ENCODE measurements at regions not wholly inside any gene's neighbourhood (a gene's known extent, or its start where the extent isn't known, plus 50 kb on each side); places are given as distances from the start of the nearest gene placed in this dataset.

DNA sequence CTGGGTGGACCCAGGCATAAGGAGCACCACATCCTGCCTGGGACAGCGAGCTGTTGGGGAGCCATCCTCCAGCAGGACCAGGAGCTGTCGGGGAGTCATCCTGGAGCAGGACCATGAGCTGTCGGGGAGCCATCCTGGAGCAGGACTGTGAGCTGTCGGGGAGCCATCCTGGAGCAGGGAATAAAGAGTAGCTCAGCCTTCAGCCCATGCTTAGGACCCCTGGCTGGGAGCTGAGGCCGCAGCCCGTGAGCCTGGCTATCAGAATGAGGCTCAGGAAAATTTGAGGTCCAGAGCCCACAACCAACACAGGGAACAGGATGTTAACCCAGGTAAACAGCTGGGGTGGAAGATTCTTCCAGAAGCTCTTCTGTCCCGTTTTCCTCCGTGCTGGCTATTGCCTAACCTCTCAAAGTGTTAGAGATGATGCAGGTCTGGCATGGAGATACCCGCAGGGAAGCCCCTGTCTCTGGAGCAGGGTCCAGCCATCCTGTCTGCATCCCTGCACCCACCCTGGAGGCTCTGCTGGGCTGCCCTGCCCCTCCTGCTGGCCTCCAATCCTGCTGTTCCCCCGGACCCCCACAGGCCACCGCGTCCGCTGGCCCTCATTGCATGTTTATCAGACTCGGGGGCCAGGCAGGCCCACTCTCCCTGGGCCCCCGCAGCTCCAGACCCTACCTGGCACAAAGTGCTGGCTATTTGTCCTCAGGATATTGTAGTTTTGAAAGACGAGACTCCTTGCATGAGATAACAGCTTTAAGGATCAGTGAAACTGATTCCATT, 243.5 kb upstream of the MYT1L start:
- no peak for DNase-seq

DNA sequence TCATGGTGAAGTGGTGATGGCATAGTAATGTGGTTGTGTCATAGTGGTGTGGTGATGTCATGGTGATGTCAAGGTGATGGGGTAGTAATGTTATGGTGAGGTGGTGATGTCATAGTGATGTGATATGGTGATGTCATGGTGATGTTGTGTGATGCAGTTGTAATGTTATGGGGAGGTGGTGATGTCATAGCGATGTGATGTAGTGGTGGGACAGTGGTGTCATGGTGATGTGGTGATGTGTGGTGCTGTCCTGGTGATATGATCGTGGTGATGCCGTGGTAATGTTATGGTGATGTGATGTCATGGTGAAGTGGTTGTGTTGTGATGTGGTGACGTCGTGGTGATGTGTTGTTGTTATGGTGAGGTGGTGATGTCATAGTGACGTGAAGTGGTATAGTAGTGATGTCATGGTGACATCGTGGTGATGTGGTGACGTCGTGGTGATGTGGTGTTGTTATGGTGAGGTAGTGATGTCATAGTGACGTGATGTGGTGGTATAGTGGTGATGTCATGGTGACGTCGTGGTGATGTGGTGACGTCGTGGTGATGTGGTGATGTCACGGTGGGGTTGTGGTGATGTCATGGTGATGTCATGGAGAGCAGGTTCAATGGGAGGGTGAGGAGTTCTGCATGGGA, 242.7 kb upstream of the MYT1L start:
- DNase-seq, result no peak

DNA sequence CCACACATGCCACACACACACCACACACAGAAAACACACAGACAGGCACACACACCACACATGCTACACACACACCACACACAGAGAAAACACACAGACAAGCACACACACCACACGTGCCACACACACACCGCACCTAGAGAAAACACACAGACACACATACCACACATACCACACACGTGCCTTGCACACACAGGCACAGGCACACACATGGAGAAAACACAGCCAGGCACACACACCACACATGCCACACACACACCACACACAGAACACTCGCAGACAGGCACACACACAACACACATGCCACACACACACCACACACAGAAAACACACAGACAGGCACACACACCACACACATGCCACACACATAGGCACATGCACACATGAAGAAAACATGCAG, 242.1 kb upstream of the MYT1L start:
- no peak for DNase-seq

DNA sequence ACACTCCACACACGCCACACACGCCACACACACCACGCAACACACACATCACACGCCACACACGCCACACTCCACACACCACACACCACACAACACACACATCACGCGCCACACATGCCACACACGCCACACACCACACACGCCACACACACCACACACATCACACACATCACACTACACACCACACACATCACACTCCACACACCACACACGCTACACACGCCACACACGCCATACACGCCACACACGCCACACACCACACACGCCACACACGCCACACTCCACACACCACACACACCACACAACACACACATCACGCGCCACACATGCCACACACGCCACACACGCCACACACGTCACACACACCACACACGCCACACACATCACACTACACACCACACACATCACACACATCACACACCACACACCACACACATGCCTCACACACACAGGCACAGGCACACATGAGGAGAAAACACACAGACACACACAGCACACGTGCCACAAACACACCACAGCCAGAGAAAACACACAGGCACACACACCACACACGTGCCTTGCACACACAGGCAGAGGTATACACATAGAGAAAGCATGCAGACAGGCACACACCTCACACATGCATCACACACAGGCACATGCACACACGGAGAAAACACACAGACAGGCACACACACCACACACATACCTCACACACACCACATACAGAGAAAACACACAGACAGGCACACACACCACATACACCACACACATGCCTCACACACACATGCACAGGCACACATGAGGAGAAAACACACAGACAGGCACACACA, 241.5 kb upstream of the MYT1L start:
- no peak for DNase-seq

DNA sequence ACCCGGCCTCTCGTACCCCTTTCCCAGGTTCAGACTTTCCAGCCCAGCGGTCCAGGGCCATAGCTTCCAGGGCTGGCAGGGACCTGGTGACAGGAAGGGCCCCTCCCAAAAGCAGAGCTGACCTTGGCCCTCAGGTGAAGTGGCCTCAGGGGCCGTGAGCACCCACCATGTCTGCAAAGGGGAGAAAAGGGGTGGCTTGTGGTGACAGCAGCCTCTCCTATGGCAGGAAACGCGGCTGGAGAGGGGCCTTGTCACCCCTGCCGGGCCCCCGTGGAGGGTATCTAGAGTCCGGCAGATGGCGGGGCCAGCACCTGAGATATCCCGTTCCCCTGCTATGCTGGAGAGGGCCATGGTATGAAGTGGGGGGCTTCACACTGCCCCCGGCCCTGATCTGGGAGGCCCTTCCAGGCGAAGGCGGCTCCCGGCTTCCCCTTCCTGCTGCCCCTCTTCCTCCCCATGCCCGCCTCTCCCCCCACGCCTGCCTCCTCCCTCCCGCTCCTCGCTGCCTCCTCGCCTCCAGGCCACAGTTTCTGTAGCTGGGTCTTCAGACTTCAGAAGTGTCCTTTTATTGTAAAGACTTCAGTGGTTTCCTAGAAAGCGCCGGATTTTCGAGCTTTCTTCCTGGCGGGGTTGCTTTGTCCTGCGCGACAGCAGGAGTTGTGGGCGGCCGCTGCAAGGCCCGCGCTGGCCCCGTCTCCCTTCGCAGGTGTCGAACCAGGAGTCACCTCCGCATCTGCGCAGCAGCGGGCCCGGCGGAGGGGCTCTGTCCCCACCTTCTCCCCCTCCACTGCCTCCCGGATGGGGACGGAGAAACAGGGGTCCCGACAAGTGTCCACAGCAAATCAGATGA, 240.5 kb upstream of the MYT1L start:
- no peak for DNase-seq

DNA sequence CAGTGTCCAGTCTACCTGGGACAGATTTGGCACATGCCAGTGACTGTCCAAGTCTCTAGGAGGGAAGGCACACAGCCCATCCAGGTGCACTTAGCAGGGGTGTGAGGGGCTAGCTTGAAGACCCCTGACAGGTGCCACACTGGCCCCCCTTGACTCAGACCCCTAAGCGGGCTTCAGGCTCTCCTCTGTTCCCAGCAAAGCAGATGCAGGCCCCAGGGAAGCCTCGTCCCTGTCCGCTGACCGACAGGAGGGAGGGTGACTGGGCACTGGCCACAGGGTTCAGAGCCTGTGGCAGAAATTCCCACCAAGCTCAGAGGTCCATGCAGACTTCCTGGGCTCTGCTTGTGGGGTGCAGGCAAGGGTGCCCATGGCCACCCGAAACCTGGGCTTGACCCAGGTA, 239.8 kb upstream of the MYT1L start:
- no peak for DNase-seq

DNA sequence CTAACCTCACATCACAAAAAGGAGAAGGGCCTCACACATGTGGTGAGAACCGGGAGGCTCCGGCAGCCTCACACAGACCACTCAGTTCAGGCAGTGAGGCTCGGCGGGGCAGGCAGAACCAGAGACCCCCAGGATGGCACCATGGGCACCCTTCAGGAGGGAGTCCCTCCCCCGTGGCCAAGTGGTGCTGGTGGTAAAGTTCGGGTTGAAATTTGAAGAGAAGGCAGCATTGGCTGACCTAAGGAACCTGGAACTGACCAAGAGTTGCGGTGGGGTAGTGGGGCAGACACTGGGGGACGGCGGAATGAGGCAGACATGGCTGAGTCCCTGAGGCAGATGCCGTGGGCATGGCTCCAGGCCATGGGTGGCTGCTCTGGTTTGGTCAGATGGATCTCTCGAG, 239.3 kb upstream of the MYT1L start:
- no peak for DNase-seq

DNA sequence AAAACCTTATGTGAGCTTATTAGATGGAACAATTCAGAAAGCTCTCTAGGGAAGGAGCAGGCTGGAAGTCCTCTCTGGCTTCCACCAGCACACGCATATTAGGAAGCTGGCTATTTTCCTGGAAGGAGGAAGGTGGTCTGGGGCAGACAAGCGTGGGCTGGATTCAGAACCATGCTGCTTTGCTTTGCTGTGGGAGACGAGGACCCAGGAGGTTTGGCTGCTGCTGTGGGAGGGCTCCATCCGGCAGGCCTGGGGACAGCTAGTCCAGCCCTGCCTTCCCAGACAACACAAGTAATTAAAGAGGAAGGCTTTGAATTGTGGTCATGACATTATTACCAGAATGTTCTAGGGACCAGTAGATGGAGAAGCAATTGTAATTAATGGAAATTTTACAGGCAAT, 238.8 kb upstream of the MYT1L start:
- no peak for DNase-seq

DNA sequence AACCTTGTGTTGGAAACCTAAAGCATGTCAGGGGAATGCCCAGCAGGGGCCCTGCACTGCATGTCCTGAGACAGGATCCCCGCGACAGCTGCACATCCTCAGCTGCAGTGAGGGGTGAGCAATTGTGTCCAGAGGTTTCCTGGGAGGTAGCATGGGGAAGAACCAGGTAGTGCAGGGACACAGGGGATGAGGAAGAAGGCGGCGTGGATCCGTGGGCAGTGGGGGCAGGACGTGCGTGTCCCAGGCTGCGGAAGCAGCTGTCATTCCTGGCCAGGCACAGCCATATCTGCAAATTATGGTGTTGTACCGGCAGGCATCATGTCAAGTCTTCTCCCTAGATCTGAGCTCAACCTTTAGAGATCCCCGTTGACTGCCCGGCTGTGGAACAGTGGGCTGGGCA, 238.2 kb upstream of the MYT1L start:
- no peak for DNase-seq

DNA sequence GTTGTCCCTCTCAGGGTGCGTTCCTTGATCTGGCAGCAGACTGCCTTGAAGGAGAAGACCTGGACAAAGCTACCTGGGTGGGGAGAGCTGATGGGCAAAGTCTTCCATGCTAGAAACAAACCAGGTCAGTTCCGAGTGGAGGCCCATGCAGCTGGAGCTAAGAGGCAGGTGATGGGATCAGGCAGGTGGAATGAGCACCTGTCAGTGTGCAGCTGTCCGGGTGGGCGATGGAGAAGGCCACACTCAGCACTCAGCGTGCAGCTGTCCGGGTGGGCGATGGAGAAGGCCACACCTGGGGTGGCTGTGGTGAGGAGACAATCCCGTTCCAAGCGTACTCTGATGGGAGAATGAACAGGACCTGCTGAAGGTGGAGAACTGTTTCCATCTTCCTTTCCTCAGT, 237.3 kb upstream of the MYT1L start:
- DNase-seq, result no peak

DNA sequence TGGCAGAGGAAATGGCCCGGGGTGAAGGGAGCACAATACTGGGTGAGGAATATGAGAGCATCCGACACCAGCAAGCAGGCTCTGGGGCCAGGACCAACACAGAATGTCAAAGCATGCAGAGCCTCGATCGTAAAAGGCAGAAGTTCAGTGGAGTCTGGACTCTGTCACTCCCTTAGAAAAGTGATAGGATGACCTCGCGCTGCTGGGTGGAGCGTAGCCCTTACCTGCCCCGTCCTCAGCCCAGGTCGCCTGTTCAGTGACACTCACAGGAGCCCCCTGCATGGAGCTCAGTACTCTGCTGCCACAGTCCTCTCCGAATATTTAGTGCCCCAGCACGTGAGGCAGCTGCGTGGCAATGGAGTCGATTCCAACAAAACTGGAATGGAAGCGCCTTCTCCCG, 236.7 kb upstream of the MYT1L start:
- DNase-seq, result no peak

DNA sequence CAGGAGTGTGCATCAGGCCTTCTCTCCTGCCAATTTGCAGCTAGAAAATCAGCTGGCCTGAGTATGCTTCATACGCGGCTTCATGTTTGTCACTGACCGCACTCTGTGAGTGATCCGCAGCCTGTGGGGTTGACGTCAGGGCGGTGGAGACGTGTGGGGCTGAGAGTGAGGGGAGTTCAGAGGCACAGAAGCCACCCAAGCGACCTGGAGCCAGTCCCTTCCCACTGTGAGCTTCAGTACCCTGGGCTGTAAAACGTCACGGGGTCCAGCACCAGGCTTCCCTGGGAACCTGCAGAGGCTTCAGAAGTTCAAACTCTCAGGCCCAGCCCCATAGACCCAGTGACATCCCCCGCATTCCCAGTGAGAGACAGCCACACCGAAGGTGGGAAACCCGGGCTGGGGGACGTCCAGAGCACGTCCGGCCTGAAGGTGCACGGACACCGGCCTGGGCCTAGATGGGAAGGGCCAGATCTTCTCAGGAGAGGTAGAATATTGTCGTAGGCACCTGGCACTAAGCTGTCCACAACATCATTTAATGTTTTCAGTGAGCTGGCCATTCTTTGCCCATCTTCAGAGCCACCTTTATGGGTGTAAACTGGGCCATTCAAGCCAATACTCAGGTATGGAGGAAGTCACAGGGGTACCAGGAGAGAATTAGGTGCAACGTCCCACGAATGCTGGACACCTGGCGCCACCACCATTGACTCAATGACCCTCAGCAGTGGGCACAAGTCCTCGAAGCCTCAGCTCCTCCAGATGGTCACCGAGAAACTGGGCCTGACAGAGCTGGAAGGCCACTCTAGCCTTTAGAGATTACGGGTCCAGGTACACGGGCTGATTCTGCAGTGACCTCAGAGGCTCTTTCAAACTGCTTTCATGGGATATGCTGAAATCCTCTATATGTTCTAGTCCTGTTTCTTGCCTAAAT, 235.6 kb upstream of the MYT1L start:
- no peak for DNase-seq

DNA sequence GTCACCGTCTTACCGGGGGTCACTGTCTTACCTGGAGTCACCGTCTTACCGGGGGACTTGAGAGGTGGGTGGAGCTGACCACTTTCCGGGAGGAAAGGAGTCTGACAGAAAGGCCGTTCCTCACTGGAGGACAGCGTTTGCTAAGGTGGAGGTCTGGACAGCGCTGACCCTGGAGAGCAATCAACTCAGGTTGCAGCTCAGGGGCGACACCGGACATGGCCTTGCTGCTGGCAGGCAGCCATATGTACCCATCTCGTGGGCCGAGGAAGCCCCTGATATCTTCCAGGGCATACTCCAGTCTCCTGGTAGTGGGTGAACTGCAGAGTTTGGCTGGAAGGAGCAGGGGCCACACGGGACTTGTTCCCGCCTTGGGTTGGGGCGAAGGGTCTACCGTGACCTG, 234.6 kb upstream of the MYT1L start:
- no peak for DNase-seq

DNA sequence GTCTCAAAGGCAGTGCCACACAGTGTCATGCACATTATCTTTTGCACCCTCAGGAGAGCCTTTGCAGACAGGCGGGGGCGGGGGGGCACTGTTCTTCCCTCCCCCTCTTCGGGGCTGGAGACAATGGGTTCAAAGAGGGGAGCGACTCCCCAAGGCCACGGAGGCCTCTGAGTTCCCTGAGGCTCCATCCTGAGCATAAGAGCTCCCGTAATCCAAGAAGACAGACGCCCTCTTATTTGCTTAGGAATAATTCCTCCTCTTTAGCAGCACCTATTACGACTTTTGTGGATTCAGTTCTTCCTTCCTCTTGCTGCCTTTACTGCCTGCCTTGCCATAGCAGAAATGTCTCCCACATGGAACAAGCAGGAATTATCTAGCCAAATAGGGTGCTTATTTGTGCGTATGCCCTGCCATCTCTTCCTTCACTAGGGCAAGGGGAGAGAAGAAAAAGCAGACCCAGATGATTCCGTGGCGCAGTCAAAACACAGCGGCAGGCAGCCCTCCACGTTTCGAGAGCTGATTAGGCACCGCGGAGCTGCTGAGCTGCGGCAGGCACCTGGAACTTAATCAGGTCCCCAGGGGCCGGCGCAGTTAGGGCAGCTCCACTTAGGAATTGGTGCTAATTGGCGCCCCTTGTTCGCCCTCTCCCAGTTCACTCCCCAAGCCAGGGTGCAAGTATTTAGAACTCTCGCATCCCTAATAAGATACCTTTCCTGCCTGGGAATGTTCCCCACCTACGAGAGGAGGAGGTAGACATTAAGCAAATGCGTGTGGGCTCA, 233.4 kb upstream of the MYT1L start:
- no peak for DNase-seq

DNA sequence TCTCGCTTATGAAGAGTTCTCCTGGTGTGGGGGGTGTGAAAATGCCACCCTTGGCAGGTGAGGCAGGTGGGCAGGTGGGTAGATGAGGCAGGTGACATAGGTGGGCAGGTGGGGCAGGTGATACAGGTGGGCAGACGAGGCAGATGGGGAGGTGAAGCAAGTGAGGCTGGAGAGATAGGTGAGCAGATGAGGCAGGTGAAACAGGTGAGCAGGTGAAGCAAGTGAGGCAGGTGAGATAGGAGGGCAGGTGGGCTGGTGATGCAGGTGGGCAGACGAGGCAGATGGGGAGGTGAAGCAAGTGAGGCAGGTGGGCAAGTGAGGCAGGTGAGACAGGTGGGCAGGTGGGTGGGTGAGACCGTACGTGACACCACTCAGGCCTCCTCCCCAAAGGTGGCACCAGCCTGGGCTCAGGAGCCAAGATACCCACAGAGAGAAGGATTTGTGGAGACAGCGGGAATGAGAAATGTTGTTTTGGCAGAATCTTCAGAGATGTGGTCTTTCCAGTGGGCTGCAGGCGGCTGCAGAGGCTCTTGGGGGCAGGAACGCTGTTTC, 232.3 kb upstream of the MYT1L start:
- no peak for DNase-seq

DNA sequence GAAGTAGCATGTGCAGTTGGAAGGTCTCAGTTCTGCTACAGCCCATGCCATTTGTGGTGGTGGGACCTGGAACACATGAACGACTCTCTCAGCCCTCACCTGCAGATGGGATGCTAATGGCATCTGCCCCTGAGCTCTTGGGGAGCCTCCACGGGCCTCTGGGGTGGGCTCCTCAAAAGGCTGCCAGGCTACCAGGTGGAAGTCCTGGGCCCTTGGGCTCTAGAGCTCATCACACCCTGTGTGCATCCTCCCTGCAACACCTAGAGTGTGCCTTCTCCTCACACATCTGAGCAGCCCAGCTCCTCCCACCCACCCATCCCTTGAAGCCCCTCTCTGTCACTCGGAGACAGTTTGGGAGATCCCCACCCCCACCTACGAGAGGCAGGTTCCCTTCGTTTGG, 231.8 kb upstream of the MYT1L start:
- no peak for DNase-seq

DNA sequence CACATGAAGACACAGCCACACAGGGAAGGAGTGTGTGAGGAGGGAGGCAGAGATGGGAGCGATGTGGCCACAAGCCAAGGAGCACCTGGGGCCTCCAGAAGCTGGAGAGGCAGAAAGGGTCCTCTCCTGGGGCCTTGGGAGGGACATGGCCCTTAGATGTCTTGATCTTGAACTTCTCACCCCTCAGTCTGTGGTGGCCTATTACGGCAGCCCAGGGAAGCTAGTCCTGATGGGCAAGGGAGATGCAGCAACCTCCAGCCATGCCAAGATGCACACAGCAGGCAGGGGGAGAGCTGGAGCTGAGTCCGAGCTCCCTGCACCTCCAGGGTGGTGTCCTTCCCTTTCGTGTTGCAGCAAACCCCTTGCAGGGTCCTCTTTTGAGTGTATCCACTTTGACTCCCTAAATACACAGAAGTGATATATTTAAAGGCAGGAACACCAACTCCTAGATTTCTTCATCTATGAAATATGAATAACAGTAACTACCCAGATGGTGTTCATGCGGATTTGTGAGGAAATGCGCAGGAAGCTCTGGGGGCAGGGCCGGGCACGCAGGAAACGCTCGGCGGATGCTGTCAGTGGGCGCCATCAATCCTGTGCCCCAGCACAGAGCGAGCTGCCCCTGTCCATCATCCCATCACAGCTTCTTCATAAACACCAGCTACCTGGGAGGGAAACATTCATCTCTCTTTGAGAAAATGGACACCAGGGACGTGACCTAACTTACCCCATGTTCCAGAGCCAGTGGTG, 230.4 kb upstream of the MYT1L start:
- DNase-seq, result no peak

DNA sequence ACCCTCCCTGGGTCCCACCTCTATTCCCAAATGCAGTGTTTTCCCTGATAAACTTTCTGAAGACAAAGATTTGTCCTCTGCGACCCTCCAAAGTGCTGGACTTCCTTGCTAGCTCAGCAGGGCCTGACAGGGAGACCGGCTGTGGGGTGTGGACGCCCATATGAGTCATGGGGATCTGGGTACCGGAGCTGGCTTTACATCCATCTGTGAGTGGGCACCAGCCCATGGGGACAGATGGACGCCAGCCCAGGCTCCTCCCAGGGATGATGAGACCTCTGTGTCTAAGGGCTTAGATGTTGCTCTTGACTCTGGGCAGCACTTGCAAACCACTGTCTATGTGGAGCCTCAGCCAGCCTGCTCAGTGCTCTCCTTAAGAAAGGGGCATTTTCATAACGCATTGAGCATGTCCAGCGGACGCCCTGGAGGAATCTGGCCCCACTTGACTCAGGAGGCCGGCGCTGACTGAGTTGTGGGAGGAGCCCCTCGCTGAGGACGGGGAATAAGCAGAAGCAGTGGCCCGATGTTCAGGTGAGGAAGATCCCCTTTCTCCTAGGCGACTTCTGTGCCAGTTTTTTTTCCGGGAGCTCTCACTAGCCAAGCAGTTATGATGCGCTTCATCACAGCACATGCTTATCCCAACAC, 229.4 kb upstream of the MYT1L start:
- no peak for DNase-seq

DNA sequence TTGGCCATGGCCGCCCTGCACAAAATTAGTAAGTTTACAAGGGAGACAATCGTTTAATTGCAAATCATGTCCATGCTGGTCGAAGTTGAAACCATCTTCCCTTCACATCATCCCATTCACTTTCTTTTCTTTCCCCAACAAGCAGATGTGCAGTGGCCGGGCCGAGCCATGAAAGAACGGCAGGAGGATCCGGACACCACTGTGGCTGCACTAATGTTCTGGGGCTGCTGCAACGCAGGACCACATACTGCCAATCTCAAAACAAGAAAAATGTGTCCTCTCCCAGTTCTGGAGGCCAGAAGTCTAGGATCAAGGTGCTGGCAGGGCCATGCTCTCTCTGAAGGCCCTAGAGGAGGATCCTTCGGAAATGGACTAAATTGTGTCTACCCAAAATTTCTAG, 227.4 kb upstream of the MYT1L start:
- no peak for DNase-seq

DNA sequence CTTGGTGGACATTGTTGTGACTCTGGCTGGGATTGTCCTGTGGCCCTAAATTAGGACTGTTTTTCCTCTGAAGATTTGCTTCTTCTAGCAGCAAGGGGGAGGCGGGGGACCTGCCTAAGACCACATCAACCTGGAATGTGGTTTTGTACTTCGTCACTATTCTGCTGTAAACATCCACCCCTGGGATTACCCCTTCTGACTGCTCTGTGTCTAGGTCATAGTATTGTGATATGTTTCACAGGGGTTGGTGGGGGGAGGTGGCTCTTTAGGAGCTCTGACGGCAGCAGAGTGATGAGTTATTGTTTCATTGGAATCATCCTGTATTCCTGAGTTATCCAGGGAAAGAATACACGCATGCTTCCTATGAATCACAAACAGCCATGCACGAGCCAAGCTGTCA, 226.4 kb upstream of the MYT1L start:
- no peak for DNase-seq

Measured in NCI-H774 (cell line).